SK-N-SH treated with all-trans-retinoic acid at 6 μM for 48 hours (cell line): ENCODE measurements at regions not wholly inside any gene's neighbourhood (a gene's known extent, or its start where the extent isn't known, plus 50 kb on each side); places are given as distances from the start of the nearest gene placed in this dataset.

ENCODE experiments used
- ATAC-seq: fragments of 200-7000 bp; cut with Tn5 transposase; 3 replicates; pipeline ENCODE4 v1.9.1; 2020; ENCODE audit warnings: mild to moderate bottlenecking, moderate library complexity
- ARNTL ChIP-seq: fragments of 450-650 bp; formaldehyde crosslinking; IDR thresholded peaks from 2 replicates; pipeline ENCODE4 v1.5.0; 2020; ENCODE audit warnings: low read depth, mild to moderate bottlenecking, moderate library complexity, borderline replicate concordance
- BACH2 ChIP-seq: fragments of 250-450 bp; sonication (Bioruptor Pico); IDR thresholded peaks from 2 replicates; pipeline ENCODE4 v1.9.0; 2021; ENCODE audit warnings: mild to moderate bottlenecking, borderline replicate concordance
- CSDC2 ChIP-seq: fragments of 250-450 bp; sonication (Bioruptor Pico); IDR thresholded peaks from 2 replicates; pipeline ENCODE4 v1.5.0; 2020; ENCODE audit warnings: mild to moderate bottlenecking, moderate library complexity
- ESRRG ChIP-seq: fragments of 250-450 bp; sonication (Bioruptor Pico); IDR thresholded peaks from 2 replicates; pipeline ENCODE4 v1.6.1; 2021; ENCODE audit warnings: mild to moderate bottlenecking
- GLIS3 ChIP-seq: fragments of 250-450 bp; sonication (Bioruptor Pico); IDR thresholded peaks from 2 replicates; pipeline ENCODE4 v1.5.0; 2020; ENCODE audit warnings: mild to moderate bottlenecking, moderate library complexity
- OSR1 ChIP-seq: fragments of 250-450 bp; sonication (Bioruptor Pico); IDR thresholded peaks from 2 replicates; pipeline ENCODE4 v1.8.0; 2022; ENCODE audit warnings: moderate library complexity, mild to moderate bottlenecking, inconsistent platforms
- POU6F1 ChIP-seq: fragments of 250-450 bp; sonication (Bioruptor Pico); IDR thresholded peaks from 2 replicates; pipeline ENCODE4 v1.8.0; 2021; ENCODE audit warnings: low read depth, mild to moderate bottlenecking, moderate library complexity, borderline replicate concordance
- PPARA ChIP-seq: fragments of 250-450 bp; sonication (Bioruptor Pico); IDR thresholded peaks from 2 replicates; pipeline ENCODE4 v1.5.0; 2020; ENCODE audit warnings: mild to moderate bottlenecking, borderline replicate concordance
- RARB ChIP-seq: fragments of 250-450 bp; sonication (Bioruptor Pico); IDR thresholded peaks from 2 replicates; pipeline ENCODE4 v1.8.0; 2021; ENCODE audit warnings: mild to moderate bottlenecking, moderate library complexity
- TOX ChIP-seq: fragments of 250-450 bp; sonication (Bioruptor Pico); IDR thresholded peaks from 2 replicates; pipeline ENCODE4 v1.8.0; 2021; ENCODE audit warnings: mild to moderate bottlenecking, moderate library complexity, borderline replicate concordance
- TSHZ2 ChIP-seq: fragments of 250-450 bp; sonication (Bioruptor Pico); IDR thresholded peaks from 2 replicates; pipeline ENCODE4 v1.5.0; 2020; ENCODE audit warnings: mild to moderate bottlenecking, moderate library complexity
- ZC3H10 ChIP-seq: fragments of 250-450 bp; sonication (Bioruptor Pico); IDR thresholded peaks from 2 replicates; pipeline ENCODE4 v1.5.1; 2021; ENCODE audit warnings: mild to moderate bottlenecking, moderate library complexity
- ZFP3 ChIP-seq: fragments of 250-450 bp; sonication (Bioruptor Pico); IDR thresholded peaks from 2 replicates; pipeline ENCODE4 v1.5.0; 2020; ENCODE audit warnings: mild to moderate bottlenecking, moderate library complexity
- ZFP30 ChIP-seq: fragments of 450-650 bp; formaldehyde crosslinking; IDR thresholded peaks from 2 replicates; pipeline ENCODE4 v1.5.0; 2022; ENCODE audit warnings: mild to moderate bottlenecking, moderate library complexity
- ZNF565 ChIP-seq: fragments of 450-650 bp; formaldehyde crosslinking; conservative IDR thresholded peaks from 2 replicates; pipeline ENCODE4 v1.5.0; 2020; ENCODE audit warnings: low read depth, mild to moderate bottlenecking, moderate library complexity
- ZNF70 ChIP-seq: fragments of 450-650 bp; formaldehyde crosslinking; IDR thresholded peaks from 2 replicates; pipeline ENCODE4 v1.5.0; 2020; ENCODE audit warnings: mild to moderate bottlenecking, moderate library complexity
- ZNF8 ChIP-seq: fragments of 450-650 bp; formaldehyde crosslinking; IDR thresholded peaks from 2 replicates; pipeline ENCODE4 v1.5.0; 2020; ENCODE audit warnings: mild to moderate bottlenecking, moderate library complexity
- TF ChIP-seq, protein P1 (sequence below): fragments of 250-450 bp; sonication (Bioruptor Pico); IDR thresholded peaks from 2 replicates; pipeline ENCODE4 v1.8.0; 2020; ENCODE audit warnings: mild to moderate bottlenecking, moderate library complexity, borderline replicate concordance
- TF ChIP-seq, protein P2 (sequence below): fragments of 250-450 bp; sonication (Bioruptor Pico); IDR thresholded peaks from 2 replicates; pipeline ENCODE4 v1.5.1; 2021; ENCODE audit warnings: mild to moderate bottlenecking, moderate library complexity
- TF ChIP-seq, protein P3 (sequence below): fragments of 250-450 bp; sonication (Bioruptor Pico); IDR thresholded peaks from 2 replicates; pipeline ENCODE4 v1.5.1; 2020; ENCODE audit warnings: low read depth, mild to moderate bottlenecking, moderate library complexity

GRCh38 chr22:22039286-22040074, 56.9 kb upstream of the TOP3B start:
- no peak for ATAC-seq

DNA sequence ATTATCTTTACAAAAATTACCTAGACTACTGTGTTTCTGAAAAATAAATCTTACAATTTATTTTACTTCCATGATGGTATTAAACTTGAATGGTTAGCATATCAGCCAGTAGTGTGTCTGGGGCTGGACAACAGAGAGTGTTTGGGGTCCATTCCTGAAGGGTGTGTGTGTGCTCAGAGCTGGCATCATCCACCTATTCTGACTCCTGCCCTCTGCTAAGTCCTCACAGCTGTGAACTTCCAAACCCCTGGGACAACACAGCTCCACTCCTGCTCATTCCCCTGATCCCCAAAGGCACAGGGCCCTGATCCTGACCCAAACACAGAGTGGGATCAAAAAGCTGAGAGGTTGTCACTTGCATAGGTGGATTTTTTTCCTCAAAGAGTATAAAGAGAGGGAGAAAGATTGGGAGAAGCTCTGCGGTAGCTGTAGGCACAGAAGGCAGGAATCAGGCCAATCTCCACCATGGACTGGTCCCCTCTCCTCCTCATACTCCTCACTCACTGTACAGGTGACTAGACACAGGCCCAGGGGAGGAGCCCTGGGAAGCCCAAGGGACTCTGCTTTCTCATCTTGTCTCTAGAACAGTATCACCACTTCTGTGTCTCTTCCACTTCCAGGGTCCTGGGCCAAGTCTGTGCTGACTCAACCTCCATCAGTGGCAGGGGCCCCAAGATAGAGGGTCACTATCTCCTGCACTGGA, 55.7 kb upstream of the TOP3B start:
- TF ChIP-seq TSHZ2 (CRISPR knock-in tag) (no peak), BACH2 (CRISPR knock-in tag) (no peak), ZFP3 (CRISPR knock-in tag) (no peak), CSDC2 (CRISPR knock-in tag) (no peak), OSR1 (CRISPR knock-in tag) (no peak), PPARA (CRISPR knock-in tag) (no peak), ZFP30 (CRISPR knock-in tag) (no peak)
- TF ChIP-seq, protein P1, sequence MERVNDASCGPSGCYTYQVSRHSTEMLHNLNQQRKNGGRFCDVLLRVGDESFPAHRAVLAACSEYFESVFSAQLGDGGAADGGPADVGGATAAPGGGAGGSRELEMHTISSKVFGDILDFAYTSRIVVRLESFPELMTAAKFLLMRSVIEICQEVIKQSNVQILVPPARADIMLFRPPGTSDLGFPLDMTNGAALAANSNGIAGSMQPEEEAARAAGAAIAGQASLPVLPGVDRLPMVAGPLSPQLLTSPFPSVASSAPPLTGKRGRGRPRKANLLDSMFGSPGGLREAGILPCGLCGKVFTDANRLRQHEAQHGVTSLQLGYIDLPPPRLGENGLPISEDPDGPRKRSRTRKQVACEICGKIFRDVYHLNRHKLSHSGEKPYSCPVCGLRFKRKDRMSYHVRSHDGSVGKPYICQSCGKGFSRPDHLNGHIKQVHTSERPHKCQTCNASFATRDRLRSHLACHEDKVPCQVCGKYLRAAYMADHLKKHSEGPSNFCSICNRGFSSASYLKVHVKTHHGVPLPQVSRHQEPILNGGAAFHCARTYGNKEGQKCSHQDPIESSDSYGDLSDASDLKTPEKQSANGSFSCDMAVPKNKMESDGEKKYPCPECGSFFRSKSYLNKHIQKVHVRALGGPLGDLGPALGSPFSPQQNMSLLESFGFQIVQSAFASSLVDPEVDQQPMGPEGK (CRISPR knock-in tag): no peak
- TF ChIP-seq, protein P2, sequence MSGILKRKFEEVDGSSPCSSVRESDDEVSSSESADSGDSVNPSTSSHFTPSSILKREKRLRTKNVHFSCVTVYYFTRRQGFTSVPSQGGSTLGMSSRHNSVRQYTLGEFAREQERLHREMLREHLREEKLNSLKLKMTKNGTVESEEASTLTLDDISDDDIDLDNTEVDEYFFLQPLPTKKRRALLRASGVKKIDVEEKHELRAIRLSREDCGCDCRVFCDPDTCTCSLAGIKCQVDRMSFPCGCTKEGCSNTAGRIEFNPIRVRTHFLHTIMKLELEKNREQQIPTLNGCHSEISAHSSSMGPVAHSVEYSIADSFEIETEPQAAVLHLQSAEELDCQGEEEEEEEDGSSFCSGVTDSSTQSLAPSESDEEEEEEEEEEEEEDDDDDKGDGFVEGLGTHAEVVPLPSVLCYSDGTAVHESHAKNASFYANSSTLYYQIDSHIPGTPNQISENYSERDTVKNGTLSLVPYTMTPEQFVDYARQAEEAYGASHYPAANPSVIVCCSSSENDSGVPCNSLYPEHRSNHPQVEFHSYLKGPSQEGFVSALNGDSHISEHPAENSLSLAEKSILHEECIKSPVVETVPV (CRISPR knock-in tag): no peak
- ATAC-seq: no peak; the same call in 2 of the 3 replicates

More at GRCh38 chr22:22039286-22040074, 56.9 kb upstream of the TOP3B start:
- no peak for TF ChIP-seq POU6F1 (CRISPR knock-in tag)

DNA sequence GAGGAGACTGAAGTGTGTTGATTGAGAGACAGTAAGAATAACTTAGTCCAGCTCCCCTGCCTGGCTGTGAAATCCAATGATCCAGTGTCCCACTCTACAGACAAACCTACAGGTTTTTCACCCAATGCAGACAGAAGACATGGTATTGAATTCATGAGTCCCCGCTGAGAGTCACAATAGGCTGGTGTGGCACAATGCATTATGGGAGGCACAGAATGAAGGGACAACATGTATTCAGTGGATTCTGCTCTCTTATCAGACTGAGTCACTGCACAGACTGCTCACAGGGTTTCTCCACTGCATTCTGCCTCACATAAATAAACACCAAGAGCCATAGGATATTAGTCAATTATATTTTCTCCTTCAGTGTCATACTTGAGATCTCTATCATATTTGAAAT, 55.2 kb upstream of the TOP3B start:
- ATAC-seq: no peak
- TF ChIP-seq ESRRG (CRISPR knock-in tag) (no peak), ZNF8 (no peak), POU6F1 (CRISPR knock-in tag) (no peak), GLIS3 (CRISPR knock-in tag) (no peak), PPARA (CRISPR knock-in tag) (no peak), RARB (CRISPR knock-in tag) (no peak), TOX (no peak), ARNTL (no peak), CSDC2 (CRISPR knock-in tag) (no peak), ZFP30 (CRISPR knock-in tag) (no peak), ZNF70 (no peak), ZFP3 (CRISPR knock-in tag) (no peak), ZNF565 (no peak), TSHZ2 (CRISPR knock-in tag) (no peak), ZC3H10 (CRISPR knock-in tag) (no peak)
- TF ChIP-seq, protein P3, sequence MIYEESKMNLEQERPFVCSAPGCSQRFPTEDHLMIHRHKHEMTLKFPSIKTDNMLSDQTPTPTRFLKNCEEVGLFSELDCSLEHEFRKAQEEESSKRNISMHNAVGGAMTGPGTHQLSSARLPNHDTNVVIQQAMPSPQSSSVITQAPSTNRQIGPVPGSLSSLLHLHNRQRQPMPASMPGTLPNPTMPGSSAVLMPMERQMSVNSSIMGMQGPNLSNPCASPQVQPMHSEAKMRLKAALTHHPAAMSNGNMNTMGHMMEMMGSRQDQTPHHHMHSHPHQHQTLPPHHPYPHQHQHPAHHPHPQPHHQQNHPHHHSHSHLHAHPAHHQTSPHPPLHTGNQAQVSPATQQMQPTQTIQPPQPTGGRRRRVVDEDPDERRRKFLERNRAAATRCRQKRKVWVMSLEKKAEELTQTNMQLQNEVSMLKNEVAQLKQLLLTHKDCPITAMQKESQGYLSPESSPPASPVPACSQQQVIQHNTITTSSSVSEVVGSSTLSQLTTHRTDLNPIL (CRISPR knock-in tag): no peak
- TF ChIP-seq, protein P2 (CRISPR knock-in tag): no peak
